Anterior cingulate cortex (tissue), 58 donors: ENCODE measurements at regions not wholly inside any gene's neighbourhood (a gene's known extent, or its start where the extent isn't known, plus 50 kb on each side); places are given as distances from the start of the nearest gene placed in this dataset.
"Not testable (repeated sequence)": the region's sequence is repeated elsewhere in the genome, so short reads cannot be mapped to it uniquely, and the experiment has no call there.

ENCODE experiments used
- DNase-seq, 58 donors: peaks; one replicate each; lab custom pipeline; 2025; lab: John Stamatoyannopoulos, UW

- no peak for DNase-seq
Measured at GRCh38 chr4:125787707-125788106, 473.0 kb downstream of the FAT4 start.

- DNase-seq: no peak
Measured at GRCh38 chr4:125789023-125789422, 474.3 kb downstream of the FAT4 start.

GRCh38 chr4:125791896-125792295 lies 477.1 kb downstream of the FAT4 start:
- DNase-seq: no peak

- DNase-seq: no peak
Measured at GRCh38 chr4:125794989-125795388, 480.2 kb downstream of the FAT4 start.

- no peak for DNase-seq
Measured at GRCh38 chr4:125796138-125796537, 481.4 kb downstream of the FAT4 start.

- DNase-seq: not testable (repeated sequence)
Measured at GRCh38 chr4:125797621-125798020, 482.9 kb downstream of the FAT4 start.

GRCh38 chr4:125801373-125801772 lies 486.6 kb downstream of the FAT4 start:
- no peak for DNase-seq

- no peak for DNase-seq
Measured at GRCh38 chr4:125801924-125802323, 487.2 kb downstream of the FAT4 start.

- DNase-seq: no peak
Measured at GRCh38 chr4:125808022-125808421, 493.3 kb downstream of the FAT4 start.

GRCh38 chr4:125808570-125808969 lies 493.8 kb downstream of the FAT4 start:
- no peak for DNase-seq

- no peak for DNase-seq
Measured at GRCh38 chr4:125811892-125812291, 497.1 kb downstream of the FAT4 start.

- DNase-seq: no peak
Measured at GRCh38 chr4:125826801-125827695, 512.3 kb downstream of the FAT4 start.

GRCh38 chr4:125827696-125828052 lies 512.9 kb downstream of the FAT4 start:
- no peak for DNase-seq

GRCh38 chr4:125828346-125828745 lies 513.6 kb downstream of the FAT4 start:
- DNase-seq: no peak

GRCh38 chr4:125832161-125832560 lies 517.4 kb downstream of the FAT4 start:
- DNase-seq: no peak

GRCh38 chr4:125836597-125837195 lies 521.9 kb downstream of the FAT4 start:
- no peak for DNase-seq

- DNase-seq: no peak
Measured at GRCh38 chr4:125837493-125838201, 522.9 kb downstream of the FAT4 start.

- DNase-seq: no peak
Measured at GRCh38 chr4:125838202-125838601, 523.4 kb downstream of the FAT4 start.

GRCh38 chr4:125838924-125839323 lies 524.2 kb downstream of the FAT4 start:
- no peak for DNase-seq

- DNase-seq: no peak
Measured at GRCh38 chr4:125843947-125844346, 529.2 kb downstream of the FAT4 start.

- no peak for DNase-seq
Measured at GRCh38 chr4:125847518-125847917, 532.8 kb downstream of the FAT4 start.
